IMR-90 (cell line): ENCODE measurements at regions not wholly inside any gene's neighbourhood (a gene's known extent, or its start where the extent isn't known, plus 50 kb on each side); places are given as distances from the start of the nearest gene placed in this dataset.

ENCODE experiments used
- ATAC-seq: fragments of 200-7000 bp; cut with Tn5 transposase; 2 replicates; pipeline ENCODE4 v1.9.1; 2020; ENCODE audit warnings: low read depth, mild to moderate bottlenecking, moderate library complexity
- BruUV-seq: library from RNA; stranded (reverse); fragments of 400-500 nt; replicated peaks from 2 replicates; lab custom pipeline; 2021; lab: Mats Ljungman, UMichigan
- CTCF ChIA-PET: fragments of 300-600 bp; formaldehyde crosslinking; extraction: SDS; loops from one replicate; lab custom pipeline; 2021; ENCODE audit warnings: antibody characterized with exemption; lab: Yijun Ruan, JAX
- POLR2A ChIA-PET: fragments of 300-600 bp; sonication (Branson Sonifier 250); formaldehyde crosslinking; loops from one replicate; lab custom pipeline; 2022; ENCODE audit warnings: antibody characterized with exemption; ENCODE audit not compliant: unreplicated experiment; lab: Charles Lee
- DNase-seq: peaks from one replicate; pipeline ENCODE4 v3.0.0; 2013
- H2AFZ ChIP-seq: replicated peaks from 2 replicates; pipeline ENCODE3; 2013; ENCODE audit warnings: low read length, mild to moderate bottlenecking; ENCODE audit not compliant: poor library complexity
- H2AK5ac ChIP-seq: 2 replicates; pipeline ENCODE4 v1.6.1; 2013; ENCODE audit warnings: low read depth, low read length, inconsistent platforms
- H2AK9ac ChIP-seq: replicated peaks from 2 replicates; pipeline ENCODE3; 2013; ENCODE audit warnings: mild to moderate bottlenecking, low read depth, low read length, moderate library complexity; ENCODE audit not compliant: poor library complexity
- H2BK120ac ChIP-seq: 2 replicates; pipeline ENCODE4 v1.6.1; 2013; ENCODE audit warnings: low read depth, low read length, inconsistent platforms
- H2BK15ac ChIP-seq: 3 replicates; pipeline ENCODE4 v1.6.1; 2013; ENCODE audit warnings: low read depth, low read length, inconsistent platforms
- H2BK20ac ChIP-seq: 2 replicates; pipeline ENCODE4 v1.6.1; 2013; ENCODE audit warnings: low read depth, mild to moderate bottlenecking, inconsistent platforms, low read length, moderate library complexity
- H2BK5ac ChIP-seq: 2 replicates; pipeline ENCODE4 v1.6.1; 2013; ENCODE audit warnings: mild to moderate bottlenecking, low read depth, low read length, inconsistent platforms; ENCODE audit not compliant: poor library complexity, severe bottlenecking
- H3K14ac ChIP-seq: replicated peaks from 2 replicates; pipeline ENCODE4 v1.6.1; 2013; ENCODE audit warnings: low read depth, low read length, inconsistent platforms
- H3K18ac ChIP-seq: 2 replicates; pipeline ENCODE4 v1.6.1; 2013; ENCODE audit warnings: low read depth, low read length, control low read depth
- H3K23ac ChIP-seq: 2 replicates; pipeline ENCODE4 v1.6.1; 2013; ENCODE audit warnings: low read depth, low read length, inconsistent platforms
- H3K27ac ChIP-seq: 2 replicates; pipeline ENCODE4 v1.5.1; 2013; ENCODE audit warnings: mild to moderate bottlenecking, control low read depth, low read length; ENCODE audit not compliant: insufficient read depth
- H3K27me3 ChIP-seq: 2 replicates; pipeline ENCODE4 v1.6.1; 2013; ENCODE audit warnings: low read length; ENCODE audit not compliant: control insufficient read depth, insufficient read depth
- H3K36me3 ChIP-seq: 2 replicates; pipeline ENCODE4 v1.6.1; 2013; ENCODE audit warnings: low read length, mixed read lengths; ENCODE audit not compliant: control insufficient read depth, insufficient read depth
- H3K4ac ChIP-seq: 2 replicates; pipeline ENCODE4 v1.6.1; 2013; ENCODE audit warnings: low read depth, low read length, inconsistent platforms
- H3K4me1 ChIP-seq: 2 replicates; pipeline ENCODE4 v1.6.1; 2013; ENCODE audit warnings: low read length, mixed read lengths; ENCODE audit not compliant: control insufficient read depth, insufficient read depth
- H3K4me2 ChIP-seq: 2 replicates; pipeline ENCODE4 v1.6.1; 2013; ENCODE audit warnings: low read depth, mild to moderate bottlenecking, control low read depth, low read length, moderate library complexity
- H3K4me3 ChIP-seq: 2 replicates; pipeline ENCODE4 v1.5.1; 2013; ENCODE audit warnings: low read depth, mild to moderate bottlenecking, control low read depth, low read length, moderate library complexity; ENCODE audit not compliant: insufficient read depth
- H3K56ac ChIP-seq: 2 replicates; pipeline ENCODE4 v1.6.1; 2013; ENCODE audit warnings: low read length, inconsistent platforms; ENCODE audit not compliant: insufficient read depth; ENCODE audit errors: extremely low read depth
- H3K79me1 ChIP-seq, 2 experiments: 2 replicates each; pipeline ENCODE4 v1.6.1; 2013; ENCODE audit warnings: low read length in 2 of 2, inconsistent platforms in 1 of 2, low read depth in 1 of 2
- H3K9ac ChIP-seq: 2 replicates; pipeline ENCODE4 v1.6.1; 2013; ENCODE audit warnings: low read depth, low read length, control low read depth
- H3K9me1 ChIP-seq: 2 replicates; pipeline ENCODE4 v1.6.1; 2013; ENCODE audit warnings: low read length, inconsistent platforms; ENCODE audit not compliant: insufficient read depth
- H3K9me3 ChIP-seq: 2 replicates; pipeline ENCODE4 v1.6.1; 2013; ENCODE audit warnings: low read length; ENCODE audit not compliant: control insufficient read depth, insufficient read depth
- H4K20me1 ChIP-seq: 2 replicates; pipeline ENCODE4 v1.6.1; 2013; ENCODE audit warnings: low read length, inconsistent platforms; ENCODE audit not compliant: insufficient read depth
- H4K5ac ChIP-seq: 2 replicates; pipeline ENCODE4 v1.6.1; 2013; ENCODE audit warnings: mild to moderate bottlenecking, low read depth, low read length, control low read depth
- H4K8ac ChIP-seq, 2 experiments: 2 replicates each; pipeline ENCODE4 v1.6.1; 2013; ENCODE audit warnings: low read depth in 2 of 2, low read length in 2 of 2, control low read depth in 1 of 2, inconsistent platforms in 1 of 2
- H4K91ac ChIP-seq: 2 replicates; pipeline ENCODE4 v1.6.1; 2013; ENCODE audit warnings: low read depth, low read length, inconsistent platforms; ENCODE audit not compliant: insufficient read depth
- BHLHE40 ChIP-seq: fragments of 150-350 bp; IDR thresholded peaks from 2 replicates; pipeline ENCODE4 v1.6.1; 2016; ENCODE audit warnings: mild to moderate bottlenecking, low read depth, low read length
- CHD1 ChIP-seq: IDR thresholded peaks from 2 replicates; pipeline ENCODE4 v1.6.1; 2012; ENCODE audit warnings: low read depth, low read length, improper control_type of control experiment
- FOS ChIP-seq: fragments of 150-350 bp; IDR thresholded peaks from 2 replicates; pipeline ENCODE4 v1.6.1; 2016; ENCODE audit warnings: low read depth, low read length
- MAZ ChIP-seq: IDR thresholded peaks from 2 replicates; pipeline ENCODE4 v1.6.1; 2012; ENCODE audit warnings: low read depth, mild to moderate bottlenecking, low read length, improper control_type of control experiment, moderate library complexity, borderline replicate concordance
- RAD21 ChIP-seq: IDR thresholded peaks from 2 replicates; pipeline ENCODE4 v1.6.1; 2012; ENCODE audit warnings: low read length, improper control_type of control experiment
- RCOR1 ChIP-seq: IDR thresholded peaks from 2 replicates; pipeline ENCODE4 v1.6.1; 2012; ENCODE audit warnings: mild to moderate bottlenecking, low read length, improper control_type of control experiment; ENCODE audit not compliant: insufficient replicate concordance
- RFX5 ChIP-seq: IDR thresholded peaks from 2 replicates; pipeline ENCODE4 v1.8.0; 2012; ENCODE audit warnings: low read depth, mild to moderate bottlenecking, low read length, moderate library complexity
- WGBS, 2 experiments: methylation state at CpG; one replicate each; pipeline versions ENCODE4 v1.1.5 to v1.1.7; 2013; ENCODE audit warnings: missing lambda C conversion rate in 2 of 2; ENCODE audit not compliant: insufficient read length in 1 of 2; ENCODE audit errors: extremely low coverage in 2 of 2; 5-methylcytosine and 5-hydroxymethylcytosine counted together
- dilution Hi-C: fragments of 300-500 bp; cut with HindIII; formaldehyde crosslinking; loops from one replicate; pipeline ENCODE4 v1.14.3; 2018; ENCODE audit warnings: low sequenced_read_pairs; ENCODE audit not compliant: unreplicated experiment
- in situ Hi-C: fragments of 300-500 bp; cut with MboI; formaldehyde crosslinking; loops from 3 replicates; pipeline ENCODE4 v1.14.3; 2019; ENCODE audit warnings: low sequenced_read_pairs, inconsistent platforms, mixed read lengths
- intact Hi-C: fragments of 100-400 bp; cut with micrococcal nuclease; formaldehyde crosslinking; loops from 2 replicates; pipeline ENCODE4 v1.10.0; 2022
- TF ChIP-seq, protein P1 (sequence below): conservative IDR thresholded peaks from 2 replicates; pipeline ENCODE4 v1.5.1; 2012; ENCODE audit warnings: mild to moderate bottlenecking, low read depth, low read length, improper control_type of control experiment
- TF ChIP-seq, protein P2 (sequence below): fragments of 150-350 bp; IDR thresholded peaks from 2 replicates; pipeline ENCODE4 v1.6.1; 2016; ENCODE audit warnings: low read depth, mild to moderate bottlenecking, low read length, moderate library complexity, borderline replicate concordance
- TF ChIP-seq, protein P3 (sequence below): fragments of 150-350 bp; IDR thresholded peaks from 2 replicates; pipeline ENCODE4 v1.6.1; 2017; ENCODE audit warnings: mild to moderate bottlenecking, antibody characterized with exemption, low read length, low read depth

DNA sequence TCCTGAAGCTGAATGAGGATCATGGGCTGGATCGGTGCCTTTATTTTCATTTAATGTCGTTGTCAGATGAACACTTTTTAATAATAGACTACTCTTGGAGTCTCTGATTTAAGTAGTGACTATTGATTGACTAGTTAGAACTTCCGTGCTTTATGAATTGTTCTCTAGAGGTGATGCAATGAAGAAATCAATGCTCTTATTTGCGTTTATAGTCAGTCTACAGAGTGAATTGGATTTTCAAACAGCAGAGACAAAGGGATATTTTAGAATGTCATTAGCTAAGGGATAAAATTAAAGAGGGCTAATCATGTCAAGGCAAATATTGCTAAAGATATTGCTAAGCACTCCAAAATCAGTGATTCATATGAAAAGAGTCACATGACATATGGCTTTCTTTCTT, 652.0 kb upstream of the NRP1 start:
- Histone ChIP-seq H4K91ac (no peak overlapping the region), H4K20me1 (no peaks in the 10 kb centered on the region), H3K27me3 (no peaks in the 10 kb centered on the region; the same call in 1 of the 2 replicates), H2AFZ (no peak overlapping the region), H2AK9ac (no peak overlapping the region), H2AK5ac (no peak overlapping the region), H3K9ac (no peak overlapping the region), H3K36me3 (no peaks in the 10 kb centered on the region), H3K4ac (no peak overlapping the region), H3K56ac (no peak overlapping the region), H2BK20ac (no peak overlapping the region), H3K79me1 (no peaks in the 10 kb centered on the region), H3K14ac (no peak overlapping the region), H3K9me1 (no peaks in the 10 kb centered on the region), H3K9me3 (no peaks in the 10 kb centered on the region), H2BK120ac (no peak overlapping the region), H2BK15ac (no peak overlapping the region), H4K8ac (no peak overlapping the region), H4K5ac (no peak overlapping the region), H2BK5ac (no peak overlapping the region), H3K4me3 (no peak overlapping the region), H3K4me2 (no peak overlapping the region), H3K23ac (no peak overlapping the region), H3K27ac (no peak overlapping the region), H3K18ac (no peak overlapping the region), H3K4me1 (no peaks in the 10 kb centered on the region)
- intact Hi-C loops (no loop called here), in situ Hi-C loops (no loop called here), dilution Hi-C loops (no loop called here)
- no TSS peak for BruUV-seq
- WGBS, 2 experiments = 90% methylated on average over 2 of the region's 4 CpGs; no CpG with 5 or more reads in 1 of the 2 experiments
- ChIA-PET CTCF (no interaction called here), POLR2A (no interaction called here)
- no peak for DNase-seq
- ATAC-seq = no peak
- no peak for TF ChIP-seq MAZ
- TF ChIP-seq, protein P1, sequence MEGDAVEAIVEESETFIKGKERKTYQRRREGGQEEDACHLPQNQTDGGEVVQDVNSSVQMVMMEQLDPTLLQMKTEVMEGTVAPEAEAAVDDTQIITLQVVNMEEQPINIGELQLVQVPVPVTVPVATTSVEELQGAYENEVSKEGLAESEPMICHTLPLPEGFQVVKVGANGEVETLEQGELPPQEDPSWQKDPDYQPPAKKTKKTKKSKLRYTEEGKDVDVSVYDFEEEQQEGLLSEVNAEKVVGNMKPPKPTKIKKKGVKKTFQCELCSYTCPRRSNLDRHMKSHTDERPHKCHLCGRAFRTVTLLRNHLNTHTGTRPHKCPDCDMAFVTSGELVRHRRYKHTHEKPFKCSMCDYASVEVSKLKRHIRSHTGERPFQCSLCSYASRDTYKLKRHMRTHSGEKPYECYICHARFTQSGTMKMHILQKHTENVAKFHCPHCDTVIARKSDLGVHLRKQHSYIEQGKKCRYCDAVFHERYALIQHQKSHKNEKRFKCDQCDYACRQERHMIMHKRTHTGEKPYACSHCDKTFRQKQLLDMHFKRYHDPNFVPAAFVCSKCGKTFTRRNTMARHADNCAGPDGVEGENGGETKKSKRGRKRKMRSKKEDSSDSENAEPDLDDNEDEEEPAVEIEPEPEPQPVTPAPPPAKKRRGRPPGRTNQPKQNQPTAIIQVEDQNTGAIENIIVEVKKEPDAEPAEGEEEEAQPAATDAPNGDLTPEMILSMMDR = no peak
- no peak for TF ChIP-seq RAD21
- no peak for TF ChIP-seq RFX5
- no peak for TF ChIP-seq CHD1
- no peak for TF ChIP-seq RCOR1
- TF ChIP-seq, protein P2, sequence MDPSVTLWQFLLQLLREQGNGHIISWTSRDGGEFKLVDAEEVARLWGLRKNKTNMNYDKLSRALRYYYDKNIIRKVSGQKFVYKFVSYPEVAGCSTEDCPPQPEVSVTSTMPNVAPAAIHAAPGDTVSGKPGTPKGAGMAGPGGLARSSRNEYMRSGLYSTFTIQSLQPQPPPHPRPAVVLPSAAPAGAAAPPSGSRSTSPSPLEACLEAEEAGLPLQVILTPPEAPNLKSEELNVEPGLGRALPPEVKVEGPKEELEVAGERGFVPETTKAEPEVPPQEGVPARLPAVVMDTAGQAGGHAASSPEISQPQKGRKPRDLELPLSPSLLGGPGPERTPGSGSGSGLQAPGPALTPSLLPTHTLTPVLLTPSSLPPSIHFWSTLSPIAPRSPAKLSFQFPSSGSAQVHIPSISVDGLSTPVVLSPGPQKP = no peak
- TF ChIP-seq, protein P3, sequence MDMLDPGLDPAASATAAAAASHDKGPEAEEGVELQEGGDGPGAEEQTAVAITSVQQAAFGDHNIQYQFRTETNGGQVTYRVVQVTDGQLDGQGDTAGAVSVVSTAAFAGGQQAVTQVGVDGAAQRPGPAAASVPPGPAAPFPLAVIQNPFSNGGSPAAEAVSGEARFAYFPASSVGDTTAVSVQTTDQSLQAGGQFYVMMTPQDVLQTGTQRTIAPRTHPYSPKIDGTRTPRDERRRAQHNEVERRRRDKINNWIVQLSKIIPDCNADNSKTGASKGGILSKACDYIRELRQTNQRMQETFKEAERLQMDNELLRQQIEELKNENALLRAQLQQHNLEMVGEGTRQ = no peak
- TF ChIP-seq FOS = no peak
- TF ChIP-seq BHLHE40 = no peak
